ENCODE measurements at regions not wholly inside any gene's neighbourhood (a gene's known extent, or its start where the extent isn't known, plus 50 kb on each side); places are given as distances from the start of the nearest gene placed in this dataset.

DNA sequence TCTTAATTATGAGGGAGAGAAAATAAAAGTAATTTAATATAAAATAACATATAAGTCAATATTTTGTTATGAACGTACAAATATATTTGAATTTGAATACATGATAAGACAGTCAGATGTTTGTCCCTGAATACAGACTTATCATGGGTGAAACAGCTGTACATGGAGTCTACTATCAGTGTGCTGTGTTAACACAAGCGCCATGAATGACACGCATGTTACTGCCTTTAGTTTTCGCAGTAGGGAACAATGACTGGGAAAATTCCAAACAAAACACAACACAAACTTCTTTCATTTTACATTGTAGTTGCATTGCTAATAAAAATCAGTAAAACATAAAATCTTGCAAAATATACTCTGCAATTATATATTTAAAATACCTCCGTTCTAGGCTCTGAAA is 108.6 kb downstream of the FBXO5 start:
- TF ChIP-seq YY1 (IDR thresholded peaks at IDR 0.05; ENCODE audit: low read depth), result no peak
- TF ChIP-seq EGR1 (IDR thresholded peaks at IDR 0.05), result no peak
- no peak for TF ChIP-seq NFIC (IDR thresholded peaks at IDR 0.05)
- TF ChIP-seq TEAD4 (IDR thresholded peaks at IDR 0.05), result no peak
- TF ChIP-seq ZBTB7A (IDR thresholded peaks at IDR 0.05; ENCODE audit: low read depth), result no peak
- no peak for TF ChIP-seq CEBPB (IDR thresholded peaks at IDR 0.05)
- TF ChIP-seq REST (IDR thresholded peaks at IDR 0.05; ENCODE audit: low read depth), result no peak
- no peak for TF ChIP-seq FOXM1 (IDR thresholded peaks at IDR 0.05; ENCODE audit: borderline replicate concordance, low read depth)
- TF ChIP-seq MAX (IDR thresholded peaks at IDR 0.05), result no peak
- TF ChIP-seq USF1 (IDR thresholded peaks at IDR 0.05), result no peak
- no peak for TF ChIP-seq TCF12 (IDR thresholded peaks at IDR 0.05; ENCODE audit: low read depth)
- TF ChIP-seq EP300 (IDR thresholded peaks at IDR 0.05; ENCODE audit: borderline replicate concordance), result no peak
- no peak for TF ChIP-seq RAD21 (IDR thresholded peaks at IDR 0.05; ENCODE audit: low read depth)
- no peak for TF ChIP-seq TAF1 (IDR thresholded peaks at IDR 0.05; ENCODE audit: low read depth)
- no peak for TF ChIP-seq CREB1 (IDR thresholded peaks at IDR 0.05; ENCODE audit: low read depth)

- TF ChIP-seq CEBPB (IDR thresholded peaks at IDR 0.05), result no peak
- TF ChIP-seq TCF12 (IDR thresholded peaks at IDR 0.05; ENCODE audit: low read depth), result no peak
- no peak for TF ChIP-seq MAX (IDR thresholded peaks at IDR 0.05)
- no peak for TF ChIP-seq EGR1 (IDR thresholded peaks at IDR 0.05)
- no peak for TF ChIP-seq TAF1 (IDR thresholded peaks at IDR 0.05; ENCODE audit: low read depth)
- TF ChIP-seq ZBTB7A (IDR thresholded peaks at IDR 0.05; ENCODE audit: low read depth), result no peak
- TF ChIP-seq USF1 (IDR thresholded peaks at IDR 0.05), result no peak
- TF ChIP-seq FOXM1 (IDR thresholded peaks at IDR 0.05; ENCODE audit: borderline replicate concordance, low read depth), result no peak
- TF ChIP-seq YY1 (IDR thresholded peaks at IDR 0.05; ENCODE audit: low read depth), result no peak
Observed at GRCh38 chr6:152874846-152875568, 107.8 kb downstream of the FBXO5 start.

DNA sequence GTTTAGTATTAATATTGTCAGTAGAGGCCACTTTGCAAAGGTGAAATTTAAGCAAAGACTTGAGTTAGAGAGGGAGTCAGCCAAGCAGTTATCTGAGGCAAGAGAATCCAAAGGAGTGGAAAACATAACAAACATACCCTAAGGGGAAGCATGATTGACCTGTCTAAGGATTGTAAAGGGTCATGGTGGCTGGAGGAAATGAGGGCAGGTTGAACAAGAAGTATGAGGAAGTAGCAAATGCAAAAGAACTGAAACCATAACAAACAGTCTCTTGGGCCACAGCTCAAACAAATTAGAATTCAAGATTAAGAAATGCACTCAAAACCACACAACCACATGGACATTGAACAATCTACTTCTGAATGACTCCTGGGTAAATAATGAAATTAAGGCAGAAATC is 103.2 kb downstream of the FBXO5 start:
- no peak for TF ChIP-seq EGR1 (IDR thresholded peaks at IDR 0.05)
- no peak for TF ChIP-seq EP300 (IDR thresholded peaks at IDR 0.05; ENCODE audit: borderline replicate concordance)
- TF ChIP-seq TCF12 (IDR thresholded peaks at IDR 0.05; ENCODE audit: low read depth), result no peak
- no peak for TF ChIP-seq CREB1 (IDR thresholded peaks at IDR 0.05; ENCODE audit: low read depth)
- no peak for TF ChIP-seq TEAD4 (IDR thresholded peaks at IDR 0.05)
- TF ChIP-seq NFIC (IDR thresholded peaks at IDR 0.05), result no peak
- TF ChIP-seq RAD21 (IDR thresholded peaks at IDR 0.05; ENCODE audit: low read depth), result no peak
- TF ChIP-seq YY1 (IDR thresholded peaks at IDR 0.05; ENCODE audit: low read depth), result no peak
- no peak for TF ChIP-seq TAF1 (IDR thresholded peaks at IDR 0.05; ENCODE audit: low read depth)
- no peak for TF ChIP-seq USF1 (IDR thresholded peaks at IDR 0.05)
- no peak for TF ChIP-seq REST (IDR thresholded peaks at IDR 0.05; ENCODE audit: low read depth)
- no peak for TF ChIP-seq FOXM1 (IDR thresholded peaks at IDR 0.05; ENCODE audit: borderline replicate concordance, low read depth)

GRCh38 chr6:152893187-152893586 is 89.7 kb downstream of the FBXO5 start:
- TF ChIP-seq FOXM1 (IDR thresholded peaks at IDR 0.05; ENCODE audit: borderline replicate concordance, low read depth) (no peak), REST (IDR thresholded peaks at IDR 0.05; ENCODE audit: low read depth) (no peak), MAX (IDR thresholded peaks at IDR 0.05) (no peak), USF1 (IDR thresholded peaks at IDR 0.05) (no peak)

All from Ishikawa (cell line).